DOHH2 (cell line): ENCODE measurements at regions not wholly inside any gene's neighbourhood (a gene's known extent, or its start where the extent isn't known, plus 50 kb on each side); places are given as distances from the start of the nearest gene placed in this dataset.

Experiments
- H3F3A ChIP-seq: fragments of 200-600 bp; sonication (generic), shearing (Covaris generic); 2 replicates; pipeline ENCODE4 v1.6.0; 2016; ENCODE audit warnings: antibody characterized with exemption, mild to moderate bottlenecking; ENCODE audit not compliant: control insufficient read depth, insufficient read depth
- H3K27ac ChIP-seq: fragments of 200-600 bp; sonication (generic); 2 replicates; pipeline ENCODE4 v1.5.1; 2014; ENCODE audit warnings: low read depth, mild to moderate bottlenecking, low read length, moderate library complexity
- H3K27me3 ChIP-seq: fragments of 200-600 bp; sonication (generic); 2 replicates; pipeline ENCODE4 v1.6.1; 2014; ENCODE audit warnings: mild to moderate bottlenecking, low read length, mixed read lengths; ENCODE audit not compliant: control insufficient read depth
- H3K36me3 ChIP-seq: fragments of 200-600 bp; sonication (generic); 2 replicates; pipeline ENCODE4 v1.6.1; 2014; ENCODE audit warnings: mild to moderate bottlenecking, low read length, moderate library complexity, mixed read lengths; ENCODE audit not compliant: control insufficient read depth
- H3K4me1 ChIP-seq: fragments of 200-600 bp; sonication (generic); 2 replicates; pipeline ENCODE4 v1.6.1; 2014; ENCODE audit warnings: mild to moderate bottlenecking, low read length, mixed read lengths; ENCODE audit not compliant: control insufficient read depth
- H3K4me2 ChIP-seq: fragments of 200-600 bp; sonication (generic); 2 replicates; pipeline ENCODE4 v1.6.0; 2014; ENCODE audit warnings: mild to moderate bottlenecking, low read length, moderate library complexity
- H3K4me3 ChIP-seq: fragments of 200-600 bp; sonication (generic); 2 replicates; pipeline ENCODE4 v1.5.1; 2014; ENCODE audit warnings: mild to moderate bottlenecking, low read length, mixed read lengths
- H3K79me2 ChIP-seq: fragments of 200-600 bp; sonication (generic); 2 replicates; pipeline ENCODE4 v1.6.1; 2014; ENCODE audit warnings: mild to moderate bottlenecking, low read length, mixed read lengths; ENCODE audit not compliant: control insufficient read depth
- H3K9me2 ChIP-seq: fragments of 200-600 bp; sonication (generic); replicated peaks from 2 replicates; pipeline ENCODE4 v1.6.1; 2014; ENCODE audit warnings: mild to moderate bottlenecking, low read length, mixed read lengths; ENCODE audit not compliant: control insufficient read depth
- H3K9me3 ChIP-seq: fragments of 200-600 bp; sonication (generic); 2 replicates; pipeline ENCODE4 v1.6.1; 2014; ENCODE audit warnings: antibody characterized with exemption, low read length, mixed read lengths; ENCODE audit not compliant: control insufficient read depth, insufficient read depth
- H4K20me1 ChIP-seq: fragments of 200-600 bp; sonication (generic); 2 replicates; pipeline ENCODE4 v1.6.0; 2014; ENCODE audit warnings: low read depth, mild to moderate bottlenecking, antibody characterized with exemption, low read length, moderate library complexity; ENCODE audit not compliant: control insufficient read depth, insufficient read depth
- EZH2phosphoT487 ChIP-seq: fragments of 200-600 bp; sonication (generic); IDR thresholded peaks from 2 replicates; pipeline ENCODE4 v1.6.1; 2017; ENCODE audit warnings: borderline replicate concordance, mild to moderate bottlenecking, antibody characterized with exemption, low read length, moderate library complexity, mixed read lengths
- TF ChIP-seq, protein P1 (sequence below): fragments of 200-600 bp; sonication (generic); IDR thresholded peaks from one replicate; pipeline ENCODE4 v1.5.1; 2014; ENCODE audit warnings: antibody characterized with exemption, mild to moderate bottlenecking, low read depth, low read length; ENCODE audit not compliant: poor library complexity, severe bottlenecking

DNA sequence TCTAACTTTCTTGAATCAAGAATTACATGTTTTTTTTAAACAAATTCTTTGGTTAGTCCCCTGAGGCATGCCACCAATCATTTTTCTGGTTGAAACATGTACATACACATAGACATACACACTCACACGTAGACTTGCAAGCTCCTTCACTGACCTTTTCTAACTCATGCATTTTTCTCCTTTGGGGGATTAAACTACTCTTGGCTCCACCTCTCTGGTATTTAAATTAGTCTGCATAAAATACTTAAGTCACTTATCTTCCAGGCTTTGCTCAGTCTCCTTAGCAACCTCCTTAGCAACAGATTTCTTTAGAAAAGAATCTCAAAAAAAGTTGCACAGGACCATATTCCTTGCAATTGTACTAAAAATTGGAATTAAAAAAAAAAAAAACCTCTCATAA is 440.9 kb upstream of the LRRC7 start:
- no peak overlapping the region for H3K4me3 ChIP-seq
- no peaks in the 10 kb centered on the region for H3K27me3 ChIP-seq
- H3K4me2 ChIP-seq, result no peak overlapping the region
- no peaks in the 10 kb centered on the region for H4K20me1 ChIP-seq
- no peak overlapping the region for H3K27ac ChIP-seq
- no peaks in the 10 kb centered on the region; the same call in 1 of the 2 replicates for H3K9me2 ChIP-seq
- H3K36me3 ChIP-seq, result no peaks in the 10 kb centered on the region
- H3K9me3 ChIP-seq, result no peaks in the 10 kb centered on the region
- TF ChIP-seq EZH2phosphoT487, result no peak
- TF ChIP-seq, protein P1, sequence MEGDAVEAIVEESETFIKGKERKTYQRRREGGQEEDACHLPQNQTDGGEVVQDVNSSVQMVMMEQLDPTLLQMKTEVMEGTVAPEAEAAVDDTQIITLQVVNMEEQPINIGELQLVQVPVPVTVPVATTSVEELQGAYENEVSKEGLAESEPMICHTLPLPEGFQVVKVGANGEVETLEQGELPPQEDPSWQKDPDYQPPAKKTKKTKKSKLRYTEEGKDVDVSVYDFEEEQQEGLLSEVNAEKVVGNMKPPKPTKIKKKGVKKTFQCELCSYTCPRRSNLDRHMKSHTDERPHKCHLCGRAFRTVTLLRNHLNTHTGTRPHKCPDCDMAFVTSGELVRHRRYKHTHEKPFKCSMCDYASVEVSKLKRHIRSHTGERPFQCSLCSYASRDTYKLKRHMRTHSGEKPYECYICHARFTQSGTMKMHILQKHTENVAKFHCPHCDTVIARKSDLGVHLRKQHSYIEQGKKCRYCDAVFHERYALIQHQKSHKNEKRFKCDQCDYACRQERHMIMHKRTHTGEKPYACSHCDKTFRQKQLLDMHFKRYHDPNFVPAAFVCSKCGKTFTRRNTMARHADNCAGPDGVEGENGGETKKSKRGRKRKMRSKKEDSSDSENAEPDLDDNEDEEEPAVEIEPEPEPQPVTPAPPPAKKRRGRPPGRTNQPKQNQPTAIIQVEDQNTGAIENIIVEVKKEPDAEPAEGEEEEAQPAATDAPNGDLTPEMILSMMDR, result no peak
- H3F3A ChIP-seq, result no peaks in the 10 kb centered on the region
- H3K4me1 ChIP-seq, result no peaks in the 10 kb centered on the region
- H3K79me2 ChIP-seq, result no peaks in the 10 kb centered on the region

DNA sequence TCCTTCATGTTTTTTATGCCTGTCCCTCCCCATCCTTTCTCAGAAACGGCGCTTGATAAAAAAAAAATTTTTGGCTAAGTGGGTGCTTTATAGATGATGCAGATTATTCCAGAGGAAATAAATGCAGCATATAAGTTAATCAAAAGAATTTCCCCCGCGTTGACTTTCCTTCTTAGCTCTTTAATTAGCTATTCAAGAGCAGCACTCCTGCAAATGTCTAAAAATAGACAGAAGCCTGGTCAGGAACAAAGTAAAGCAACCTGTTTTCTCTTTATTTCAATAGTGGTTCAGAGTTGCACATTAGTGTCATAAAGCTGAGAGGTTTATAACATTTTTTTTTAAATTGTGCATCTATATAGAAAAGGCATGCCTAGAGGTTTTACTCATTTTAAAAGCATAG is 439.5 kb upstream of the LRRC7 start:
- Histone ChIP-seq H4K20me1 (no peaks in the 10 kb centered on the region), H3F3A (no peaks in the 10 kb centered on the region), H3K4me2 (no peak overlapping the region), H3K27ac (no peak overlapping the region), H3K27me3 (no peaks in the 10 kb centered on the region), H3K9me3 (no peaks in the 10 kb centered on the region), H3K9me2 (no peaks in the 10 kb centered on the region; the same call in 1 of the 2 replicates), H3K36me3 (no peaks in the 10 kb centered on the region), H3K4me1 (no peaks in the 10 kb centered on the region), H3K4me3 (no peak overlapping the region), H3K79me2 (no peaks in the 10 kb centered on the region)
- TF ChIP-seq, protein P1, result no peak
- TF ChIP-seq EZH2phosphoT487, result no peak

DNA sequence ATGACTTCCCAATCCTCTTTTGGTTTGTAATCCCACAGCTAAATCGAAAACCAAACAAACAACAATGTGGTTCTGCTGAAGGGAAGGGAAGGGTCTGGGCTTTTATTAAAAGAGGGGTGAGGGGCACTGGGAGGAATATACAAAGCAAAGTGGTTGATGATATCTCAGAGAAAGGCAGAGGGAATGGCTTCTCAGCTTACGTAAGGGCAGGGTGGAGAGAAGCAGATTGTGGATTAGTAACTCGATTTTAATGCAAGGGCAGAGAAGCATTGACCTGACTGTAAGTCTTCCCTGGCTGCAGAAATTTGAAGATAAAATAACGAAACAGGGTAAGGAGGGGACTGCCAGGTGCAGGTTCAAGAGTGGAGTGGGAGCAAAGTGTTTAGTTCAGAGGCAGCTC is 438.2 kb upstream of the LRRC7 start:
- H3K36me3 ChIP-seq, result no peaks in the 10 kb centered on the region
- no peak for TF ChIP-seq EZH2phosphoT487
- TF ChIP-seq, protein P1, result no peak
- H3K4me3 ChIP-seq, result no peak overlapping the region
- H3K27ac ChIP-seq, result no peak overlapping the region
- no peaks in the 10 kb centered on the region for H3K27me3 ChIP-seq
- no peaks in the 10 kb centered on the region for H3F3A ChIP-seq
- no peaks in the 10 kb centered on the region for H3K4me1 ChIP-seq
- H3K9me2 ChIP-seq, result no peaks in the 10 kb centered on the region
- H4K20me1 ChIP-seq, result no peaks in the 10 kb centered on the region
- no peaks in the 10 kb centered on the region for H3K9me3 ChIP-seq
- H3K79me2 ChIP-seq, result no peaks in the 10 kb centered on the region
- no peak overlapping the region for H3K4me2 ChIP-seq

DNA sequence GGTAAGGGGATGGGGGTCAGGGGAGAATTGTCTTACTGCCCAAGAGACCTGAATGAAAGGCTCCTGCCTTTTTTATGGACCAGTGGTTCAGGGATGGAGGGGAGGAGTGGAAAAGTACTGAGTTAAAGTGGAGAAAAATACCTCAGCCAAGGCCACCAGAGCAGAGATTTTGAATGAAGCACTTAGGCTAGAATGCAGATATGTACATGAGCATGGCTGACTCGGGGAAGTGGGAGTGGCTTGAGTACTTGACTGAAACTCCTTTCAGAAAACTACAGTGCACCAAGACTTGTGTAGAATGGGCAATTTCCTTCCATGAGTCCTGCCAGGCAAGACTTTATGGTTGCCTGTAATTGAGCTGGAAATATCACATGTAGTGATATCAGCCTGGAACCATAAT is 429.6 kb upstream of the LRRC7 start:
- H3K4me3 ChIP-seq, result no peak overlapping the region
- H3K9me3 ChIP-seq, result no peaks in the 10 kb centered on the region
- H3K27me3 ChIP-seq, result no peaks in the 10 kb centered on the region
- no peaks in the 10 kb centered on the region for H4K20me1 ChIP-seq
- no peak overlapping the region for H3K4me2 ChIP-seq
- no peaks in the 10 kb centered on the region for H3K4me1 ChIP-seq
- H3K9me2 ChIP-seq, result no peaks in the 10 kb centered on the region
- TF ChIP-seq, protein P1, result no peak
- TF ChIP-seq EZH2phosphoT487, result no peak
- no peaks in the 10 kb centered on the region for H3K36me3 ChIP-seq
- H3F3A ChIP-seq, result no peaks in the 10 kb centered on the region
- H3K27ac ChIP-seq, result no peak overlapping the region
- no peaks in the 10 kb centered on the region for H3K79me2 ChIP-seq
